CD14-positive monocyte (primary cell): ENCODE measurements at regions not wholly inside any gene's neighbourhood (a gene's known extent, or its start where the extent isn't known, plus 50 kb on each side); places are given as distances from the start of the nearest gene placed in this dataset.

ENCODE experiments used
- DNase-seq, 3 donors: peaks; one replicate each; pipeline ENCODE4 v3.0.0-alpha.2; 2011 to 2022
- H2AFZ ChIP-seq: 2 replicates; pipeline ENCODE4 v1.6.0; 2012; ENCODE audit warnings: mild to moderate bottlenecking, low read depth, low read length, inconsistent platforms; ENCODE audit not compliant: insufficient read depth, poor library complexity, severe bottlenecking
- H3K27ac ChIP-seq, 2 donors: 1 replicate in 1 of 2; 2 replicates in 1 of 2; pipeline ENCODE4 v1.5.1; 2012 to 2013; ENCODE audit warnings: low read length in 2 of 2, control low read depth in 1 of 2, inconsistent platforms in 1 of 2, low read depth in 1 of 2, mild to moderate bottlenecking in 1 of 2
- H3K27me3 ChIP-seq, 2 donors: one replicate each; pipeline versions ENCODE4 v1.6.0 to v1.6.1; 2011 to 2013; ENCODE audit warnings: low read length in 2 of 2; ENCODE audit not compliant: control insufficient read depth in 2 of 2, insufficient read depth in 2 of 2
- H3K36me3 ChIP-seq, 2 donors: replicated peaks in 1 of 2; 1 replicate in 1 of 2; 2 replicates in 1 of 2; pipeline versions ENCODE4 v1.5.1 to v1.6.1; 2012 to 2013; ENCODE audit warnings: low read length in 2 of 2, control low read depth in 1 of 2, inconsistent platforms in 1 of 2, mild to moderate bottlenecking in 1 of 2; ENCODE audit not compliant: insufficient read depth in 2 of 2, control insufficient read depth in 1 of 2
- H3K4me1 ChIP-seq, 2 donors: 1 replicate in 1 of 2; 2 replicates in 1 of 2; pipeline versions ENCODE4 v1.5.1 to v1.6.1; 2012 to 2013; ENCODE audit warnings: low read length in 2 of 2, control low read depth in 1 of 2, inconsistent platforms in 1 of 2, mild to moderate bottlenecking in 1 of 2, moderate library complexity in 1 of 2; ENCODE audit not compliant: insufficient read depth in 2 of 2, control insufficient read depth in 1 of 2
- H3K4me2 ChIP-seq: replicated peaks from 2 replicates; pipeline ENCODE3; 2012; ENCODE audit warnings: low read length, moderate library complexity, mild to moderate bottlenecking; ENCODE audit not compliant: poor library complexity, severe bottlenecking; ENCODE audit errors: extremely low read depth
- H3K4me3 ChIP-seq, 3 experiments: fragments of 200-600 bp in 1 of 3; sonication (generic) in 1 of 3; replicated peaks in 1 of 3; 1 replicate in 2 of 3; 2 replicates in 1 of 3; pipeline ENCODE4 v1.5.1; 2011 to 2013; ENCODE audit warnings: low read length in 3 of 3, mild to moderate bottlenecking in 3 of 3, control low read depth in 2 of 3, low read depth in 2 of 3, inconsistent platforms in 1 of 3, moderate library complexity in 1 of 3
- H3K79me2 ChIP-seq: 2 replicates; pipeline ENCODE4 v1.6.0; 2012; ENCODE audit warnings: mild to moderate bottlenecking, control low read depth, inconsistent platforms, low read length, moderate library complexity; ENCODE audit not compliant: insufficient read depth
- H3K9ac ChIP-seq: 2 replicates; pipeline ENCODE4 v1.6.0; 2017; ENCODE audit warnings: low read length, mild to moderate bottlenecking; ENCODE audit not compliant: insufficient read depth, poor library complexity, severe bottlenecking
- H3K9me3 ChIP-seq, 2 donors: replicated peaks in 1 of 2; 1 replicate in 1 of 2; 2 replicates in 1 of 2; pipeline versions ENCODE4 v1.5.1 to v1.6.1; 2012 to 2013; ENCODE audit warnings: low read length in 2 of 2, control low read depth in 1 of 2; ENCODE audit not compliant: control insufficient read depth in 1 of 2, insufficient read depth in 1 of 2
- H4K20me1 ChIP-seq: 2 replicates; pipeline ENCODE4 v1.6.0; 2012; ENCODE audit warnings: mild to moderate bottlenecking, low read length, control low read depth, moderate library complexity; ENCODE audit not compliant: insufficient read depth
- H3K27ac Mint-ChIP-seq, 7 donors: one replicate each; pipeline ENCODE4 v1.8.0; 2020; ENCODE audit warnings: mild to moderate bottlenecking in 7 of 7, mixed read lengths in 7 of 7, moderate library complexity in 6 of 7, inconsistent platforms in 2 of 7
- H3K27me3 Mint-ChIP-seq, 3 donors: one replicate each; pipeline ENCODE4 v1.8.0; 2021 to 2022; ENCODE audit warnings: low read depth in 3 of 3, mild to moderate bottlenecking in 3 of 3, mixed read lengths in 3 of 3, moderate library complexity in 3 of 3, inconsistent platforms in 1 of 3
- H3K36me3 Mint-ChIP-seq, 2 donors: one replicate each; pipeline ENCODE4 v1.8.0; 2020; ENCODE audit warnings: mixed read lengths in 2 of 2, inconsistent platforms in 1 of 2, mild to moderate bottlenecking in 1 of 2
- H3K4me1 Mint-ChIP-seq: one replicate; pipeline ENCODE4 v1.8.0; 2020; ENCODE audit warnings: mild to moderate bottlenecking, mixed read lengths
- H3K4me3 Mint-ChIP-seq, 2 donors: one replicate each; pipeline ENCODE4 v1.8.0; 2020; ENCODE audit warnings: mild to moderate bottlenecking in 2 of 2, mixed read lengths in 2 of 2, moderate library complexity in 1 of 2
- H3K9me3 Mint-ChIP-seq, 7 donors: one replicate each; pipeline ENCODE4 v1.8.0; 2020 to 2022; ENCODE audit warnings: mixed read lengths in 7 of 7, mild to moderate bottlenecking in 6 of 7, moderate library complexity in 6 of 7, inconsistent platforms in 2 of 7
- CTCF ChIP-seq: fragments of 200-600 bp; IDR thresholded peaks from one replicate; pipeline ENCODE4 v1.8.0; 2022; ENCODE audit warnings: antibody characterized with exemption, mild to moderate bottlenecking
- WGBS: methylation state at CpG from one replicate; pipeline ENCODE4 v1.1.5; 2013; ENCODE audit warnings: missing lambda C conversion rate; ENCODE audit not compliant: insufficient coverage; 5-methylcytosine and 5-hydroxymethylcytosine counted together
- intact Hi-C, 2 donors: fragments of 100-400 bp; cut with micrococcal nuclease; formaldehyde crosslinking; loops; one replicate each; pipeline versions ENCODE4 v1.15.0 to v1.15.1; 2023

GRCh38 chr6:14524319-14524718 is 406.7 kb downstream of the CD83 start:
- TF ChIP-seq CTCF, result no peak
- H3K27me3 ChIP-seq, result no peaks in the 10 kb centered on the region
- peaks cover 0 to 5% of the 10 kb centered on the region in 2 donors for H3K36me3 Mint-ChIP-seq
- peaks cover 0 to 4% of the 10 kb centered on the region in 2 donors for H3K9me3 ChIP-seq
- H4K20me1 ChIP-seq, result no peaks in the 10 kb centered on the region
- no peak overlapping the region for H2AFZ ChIP-seq
- 52% methylated on average over 3 of the region's 3 CpGs for WGBS
- H3K4me1 ChIP-seq, result no peaks in the 10 kb centered on the region
- H3K36me3 ChIP-seq, result no peaks in the 10 kb centered on the region
- DNase-seq, result peak in 1 of 3 donors; percentile 75
- H3K27ac ChIP-seq, result no peak overlapping the region
- no peak overlapping the region for H3K4me3 Mint-ChIP-seq
- no peak overlapping the region for H3K27ac Mint-ChIP-seq
- H3K4me1 Mint-ChIP-seq, result no peaks in the 10 kb centered on the region
- H3K27me3 Mint-ChIP-seq, result no peaks in the 10 kb centered on the region
- H3K4me2 ChIP-seq, result no peak overlapping the region
- peaks cover 10 to 21% (median 12%) of the 10 kb centered on the region in 7 donors for H3K9me3 Mint-ChIP-seq
- H3K9ac ChIP-seq, result no peak overlapping the region
- intact Hi-C loops, result no loop called here
- H3K4me3 ChIP-seq, result no peak overlapping the region
- no peaks in the 10 kb centered on the region for H3K79me2 ChIP-seq

- Histone ChIP-seq H3K9ac (no peak overlapping the region), H3K4me1 (no peaks in the 10 kb centered on the region), H2AFZ (no peak overlapping the region), H3K9me3 (peaks cover 0 to 4% of the 10 kb centered on the region in 2 donors), H3K4me2 (no peak overlapping the region), H3K27ac (no peak overlapping the region), H4K20me1 (no peaks in the 10 kb centered on the region), H3K4me3 (no peak overlapping the region), H3K36me3 (no peaks in the 10 kb centered on the region), H3K27me3 (no peaks in the 10 kb centered on the region), H3K79me2 (no peaks in the 10 kb centered on the region)
- TF ChIP-seq CTCF, result no peak
- WGBS, result 100% methylated on average over 2 of the region's 4 CpGs
- intact Hi-C loops, result no loop called here
- no peak overlapping the region for H3K4me3 Mint-ChIP-seq
- H3K27me3 Mint-ChIP-seq, result no peaks in the 10 kb centered on the region
- peak overlapping the region in 1 of 7 donors; percentile 57 for H3K27ac Mint-ChIP-seq
- H3K9me3 Mint-ChIP-seq, result peaks cover 7 to 21% (median 12%) of the 10 kb centered on the region in 7 donors
- peaks cover 0 to 5% of the 10 kb centered on the region in 2 donors for H3K36me3 Mint-ChIP-seq
- no peak for DNase-seq
- no peaks in the 10 kb centered on the region for H3K4me1 Mint-ChIP-seq
Measured at GRCh38 chr6:14530385-14530784, 412.8 kb downstream of the CD83 start.
